ENCODE measurements at regions not wholly inside any gene's neighbourhood (a gene's known extent, or its start where the extent isn't known, plus 50 kb on each side); places are given as distances from the start of the nearest gene placed in this dataset.
"Not testable (repeated sequence)": the region's sequence is repeated elsewhere in the genome, so short reads cannot be mapped to it uniquely, and the experiment has no call there.

GRCh38 chr1:78269591-78269990 is 221.2 kb upstream of the PTGFR start:
- intact Hi-C loops (cut with micrococcal nuclease): no loop called here
- Mint-ChIP-seq H3K36me3 (no peaks in the 10 kb centered on the region), H3K9me3 (peaks cover 0 to 7% (median 5%) of the 10 kb centered on the region in 7 donors), H3K27ac (no peak overlapping the region), H3K4me1 (no peaks in the 10 kb centered on the region), H3K27me3 (ENCODE audit: low read depth in 3 of 3) (peaks cover 0 to 1% (median 1%) of the 10 kb centered on the region in 3 donors), H3K4me3 (no peak overlapping the region)
- WGBS (ENCODE audit: insufficient coverage): no CpG with 5 or more reads among the region's 2 CpGs
- no peaks in the 10 kb centered on the region for H3K4me1 ChIP-seq (ENCODE audit: control insufficient read depth in 1 of 2, insufficient read depth in 2 of 2, low read length in 2 of 2)
- H3K4me2 ChIP-seq (replicated peaks; ENCODE audit: extremely low read depth, low read length, poor library complexity, severe bottlenecking): no peak overlapping the region
- H3K27ac ChIP-seq (ENCODE audit: low read depth in 1 of 2, low read length in 2 of 2): no peak overlapping the region
- H3K9me3 ChIP-seq (replicated peaks in 1 of 2; ENCODE audit: control insufficient read depth in 1 of 2, insufficient read depth in 1 of 2, low read length in 2 of 2): no peaks in the 10 kb centered on the region
- no peaks in the 10 kb centered on the region for H4K20me1 ChIP-seq (ENCODE audit: insufficient read depth, low read length)
- H3K4me3 ChIP-seq (replicated peaks in 1 of 3; ENCODE audit: low read depth in 2 of 3, low read length in 3 of 3): no peak overlapping the region
- no peak for DNase-seq
- no peak overlapping the region for H2AFZ ChIP-seq (ENCODE audit: insufficient read depth, low read depth, low read length, poor library complexity, severe bottlenecking)
- no peak for TF ChIP-seq CTCF (IDR thresholded peaks at IDR 0.05)
- H3K27me3 ChIP-seq (ENCODE audit: control insufficient read depth in 2 of 2, insufficient read depth in 2 of 2, low read length in 2 of 2): no peaks in the 10 kb centered on the region
- H3K79me2 ChIP-seq (ENCODE audit: insufficient read depth, low read length): no peaks in the 10 kb centered on the region
- no peaks in the 10 kb centered on the region for H3K36me3 ChIP-seq (replicated peaks in 1 of 2; ENCODE audit: control insufficient read depth in 1 of 2, insufficient read depth in 2 of 2, low read length in 2 of 2)
- H3K9ac ChIP-seq (ENCODE audit: insufficient read depth, low read length, poor library complexity, severe bottlenecking): no peak overlapping the region

GRCh38 chr1:78271423-78271822 is 219.4 kb upstream of the PTGFR start:
- H3K27ac Mint-ChIP-seq; H3K4me3 Mint-ChIP-seq; H3K9me3 ChIP-seq (replicated peaks in 1 of 2; ENCODE audit: control insufficient read depth in 1 of 2, insufficient read depth in 1 of 2, low read length in 2 of 2); H3K36me3 Mint-ChIP-seq; H3K27me3 Mint-ChIP-seq (ENCODE audit: low read depth in 3 of 3); intact Hi-C loops (cut with micrococcal nuclease); H3K4me1 Mint-ChIP-seq; H3K9ac ChIP-seq (ENCODE audit: insufficient read depth, low read length, poor library complexity, severe bottlenecking); H3K27ac ChIP-seq (ENCODE audit: low read depth in 1 of 2, low read length in 2 of 2); H2AFZ ChIP-seq (ENCODE audit: insufficient read depth, low read depth, low read length, poor library complexity, severe bottlenecking); H3K4me2 ChIP-seq (replicated peaks; ENCODE audit: extremely low read depth, low read length, poor library complexity, severe bottlenecking); H3K79me2 ChIP-seq (ENCODE audit: insufficient read depth, low read length); H3K4me3 ChIP-seq (replicated peaks in 1 of 3; ENCODE audit: low read depth in 2 of 3, low read length in 3 of 3); DNase-seq; H3K4me1 ChIP-seq (ENCODE audit: control insufficient read depth in 1 of 2, insufficient read depth in 2 of 2, low read length in 2 of 2); H4K20me1 ChIP-seq (ENCODE audit: insufficient read depth, low read length); H3K36me3 ChIP-seq (replicated peaks in 1 of 2; ENCODE audit: control insufficient read depth in 1 of 2, insufficient read depth in 2 of 2, low read length in 2 of 2); H3K9me3 Mint-ChIP-seq; H3K27me3 ChIP-seq (ENCODE audit: control insufficient read depth in 2 of 2, insufficient read depth in 2 of 2, low read length in 2 of 2): not testable (repeated sequence)
- WGBS (ENCODE audit: insufficient coverage): no CpG with 5 or more reads among the region's 2 CpGs

Measured in CD14-positive monocyte (primary cell).